Fibroblast of lung (primary cell): ENCODE measurements at regions not wholly inside any gene's neighbourhood (a gene's known extent, or its start where the extent isn't known, plus 50 kb on each side); places are given as distances from the start of the nearest gene placed in this dataset.

ENCODE experiments used
- DNase-seq, 2 donors: peaks; one replicate each; pipeline versions ENCODE4 v3.0.0 to v3.0.0-alpha.2; 2010; ENCODE audit warnings: low read depth in 2 of 2
- H2AFZ ChIP-seq: 2 replicates; pipeline ENCODE4 v1.5.1; 2012; ENCODE audit warnings: low read length, control low read depth, inconsistent platforms
- H3K27ac ChIP-seq: 2 replicates; pipeline ENCODE4 v1.5.1; 2011; ENCODE audit warnings: low read length, control low read depth; ENCODE audit not compliant: insufficient read depth
- H3K27me3 ChIP-seq: 2 replicates; pipeline ENCODE4 v1.5.1; 2011; ENCODE audit warnings: mild to moderate bottlenecking, low read length; ENCODE audit not compliant: control insufficient read depth, insufficient read depth
- H3K36me3 ChIP-seq: 2 replicates; pipeline ENCODE4 v1.5.1; 2011; ENCODE audit warnings: low read length; ENCODE audit not compliant: control insufficient read depth, insufficient read depth
- H3K4me1 ChIP-seq: 2 replicates; pipeline ENCODE4 v1.5.1; 2011; ENCODE audit warnings: low read length; ENCODE audit not compliant: control insufficient read depth, insufficient read depth; ENCODE audit errors: extremely low read depth
- H3K4me2 ChIP-seq: 2 replicates; pipeline ENCODE4 v1.5.1; 2011; ENCODE audit warnings: low read length, control low read depth; ENCODE audit not compliant: insufficient read depth; ENCODE audit errors: extremely low read depth
- H3K4me3 ChIP-seq, 4 experiments: fragments of 200-600 bp in 1 of 4; sonication (generic) in 1 of 4; replicated peaks in 1 of 4; 2 replicates each; pipeline ENCODE4 v1.5.1; 2011 to 2016; ENCODE audit warnings: low read length in 4 of 4, low read depth in 3 of 4, mild to moderate bottlenecking in 3 of 4, control low read depth in 2 of 4, inconsistent platforms in 1 of 4, mixed read lengths in 1 of 4; ENCODE audit not compliant: insufficient read depth in 1 of 4; ENCODE audit errors: control extremely low read depth in 1 of 4
- H3K79me2 ChIP-seq: 2 replicates; pipeline ENCODE4 v1.5.1; 2012; ENCODE audit warnings: mild to moderate bottlenecking, low read length, inconsistent platforms; ENCODE audit not compliant: control insufficient read depth, insufficient read depth
- H3K9ac ChIP-seq: 2 replicates; pipeline ENCODE4 v1.5.1; 2011; ENCODE audit warnings: mild to moderate bottlenecking, low read length, control low read depth; ENCODE audit not compliant: insufficient read depth
- H3K9me3 ChIP-seq: 2 replicates; pipeline ENCODE4 v1.5.1; 2012; ENCODE audit warnings: low read depth, low read length; ENCODE audit not compliant: control insufficient read depth, insufficient read depth
- H4K20me1 ChIP-seq: 2 replicates; pipeline ENCODE4 v1.5.1; 2011; ENCODE audit warnings: low read length; ENCODE audit not compliant: control insufficient read depth, insufficient read depth; ENCODE audit errors: extremely low read depth
- EZH2 ChIP-seq: IDR thresholded peaks from 2 replicates; pipeline ENCODE4 v1.5.1; 2012; ENCODE audit warnings: low read length, control low read depth, mild to moderate bottlenecking; ENCODE audit errors: missing control alignments
- TF ChIP-seq, protein P1 (sequence below), 2 donors: IDR thresholded peaks in 1 of 2; conservative IDR thresholded peaks in 1 of 2; 1 replicate in 1 of 2; 2 replicates in 1 of 2; pipeline ENCODE4 v1.5.1; 2011 to 2012; ENCODE audit warnings: low read length in 2 of 2, control low read depth in 1 of 2, inconsistent platforms in 1 of 2, low read depth in 1 of 2, mild to moderate bottlenecking in 1 of 2

DNA sequence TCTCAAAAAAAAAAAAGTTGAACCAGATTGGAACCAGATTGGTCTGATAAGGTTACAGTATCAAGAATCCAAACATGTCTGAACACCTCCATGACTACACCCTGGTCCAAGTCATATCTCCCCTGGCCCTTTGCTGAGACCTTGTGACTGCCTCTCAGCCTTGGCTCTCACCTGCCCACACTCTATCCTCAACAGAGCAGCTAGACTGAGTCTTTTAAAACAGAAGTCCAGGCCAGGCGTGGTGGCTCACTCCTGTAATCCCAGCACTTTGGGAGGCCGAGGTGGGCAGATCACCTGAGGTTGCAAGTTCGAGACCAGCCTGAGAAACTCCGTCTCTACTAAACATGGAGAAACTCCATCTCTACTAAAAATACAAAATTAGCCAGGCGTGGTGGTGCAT is 91.7 kb downstream of the AIPL1 start:
- H3K27ac ChIP-seq: no peak overlapping the region
- H2AFZ ChIP-seq: no peak overlapping the region
- TF ChIP-seq EZH2: no peak
- TF ChIP-seq, protein P1, sequence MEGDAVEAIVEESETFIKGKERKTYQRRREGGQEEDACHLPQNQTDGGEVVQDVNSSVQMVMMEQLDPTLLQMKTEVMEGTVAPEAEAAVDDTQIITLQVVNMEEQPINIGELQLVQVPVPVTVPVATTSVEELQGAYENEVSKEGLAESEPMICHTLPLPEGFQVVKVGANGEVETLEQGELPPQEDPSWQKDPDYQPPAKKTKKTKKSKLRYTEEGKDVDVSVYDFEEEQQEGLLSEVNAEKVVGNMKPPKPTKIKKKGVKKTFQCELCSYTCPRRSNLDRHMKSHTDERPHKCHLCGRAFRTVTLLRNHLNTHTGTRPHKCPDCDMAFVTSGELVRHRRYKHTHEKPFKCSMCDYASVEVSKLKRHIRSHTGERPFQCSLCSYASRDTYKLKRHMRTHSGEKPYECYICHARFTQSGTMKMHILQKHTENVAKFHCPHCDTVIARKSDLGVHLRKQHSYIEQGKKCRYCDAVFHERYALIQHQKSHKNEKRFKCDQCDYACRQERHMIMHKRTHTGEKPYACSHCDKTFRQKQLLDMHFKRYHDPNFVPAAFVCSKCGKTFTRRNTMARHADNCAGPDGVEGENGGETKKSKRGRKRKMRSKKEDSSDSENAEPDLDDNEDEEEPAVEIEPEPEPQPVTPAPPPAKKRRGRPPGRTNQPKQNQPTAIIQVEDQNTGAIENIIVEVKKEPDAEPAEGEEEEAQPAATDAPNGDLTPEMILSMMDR (conservative IDR thresholded peaks at IDR 0.05 in 1 of 2, IDR thresholded peaks at IDR 0.05 in 1 of 2; ENCODE audit: low read depth in 1 of 2, low read length in 2 of 2): no peak
- H4K20me1 ChIP-seq: no peaks in the 10 kb centered on the region
- no peaks in the 10 kb centered on the region for H3K4me1 ChIP-seq
- H3K4me3 ChIP-seq: no peak overlapping the region
- H3K36me3 ChIP-seq: no peaks in the 10 kb centered on the region
- DNase-seq: no peak
- no peaks in the 10 kb centered on the region for H3K9me3 ChIP-seq
- H3K4me2 ChIP-seq: no peak overlapping the region
- H3K9ac ChIP-seq: no peak overlapping the region
- H3K79me2 ChIP-seq: no peaks in the 10 kb centered on the region
- H3K27me3 ChIP-seq: no peaks in the 10 kb centered on the region

DNA sequence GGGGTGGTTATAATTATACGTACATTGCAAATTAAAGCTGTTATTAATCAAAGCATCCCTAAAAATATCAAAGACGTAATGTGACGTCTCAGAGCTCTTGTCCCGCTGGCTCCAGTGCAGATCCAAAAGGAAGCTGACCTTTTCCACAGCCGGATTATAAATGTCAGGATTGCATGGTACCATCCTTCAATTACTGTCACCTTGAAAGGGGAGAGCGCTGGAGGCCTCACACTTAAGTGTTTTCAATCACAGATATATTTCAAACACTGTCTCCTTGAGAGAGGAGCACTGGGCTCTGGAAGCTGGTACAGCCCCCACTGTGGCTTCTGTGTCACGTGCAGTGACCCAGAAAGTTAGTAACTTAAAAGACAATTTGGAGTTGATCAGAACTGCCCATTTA is 94.2 kb downstream of the AIPL1 start:
- no peak overlapping the region for H2AFZ ChIP-seq
- no peaks in the 10 kb centered on the region for H3K79me2 ChIP-seq
- no peak for TF ChIP-seq EZH2
- TF ChIP-seq, protein P1 (conservative IDR thresholded peaks at IDR 0.05 in 1 of 2, IDR thresholded peaks at IDR 0.05 in 1 of 2; ENCODE audit: low read depth in 1 of 2, low read length in 2 of 2): no peak
- no peaks in the 10 kb centered on the region for H3K27me3 ChIP-seq
- no peak overlapping the region for H3K4me2 ChIP-seq
- H3K4me3 ChIP-seq: no peak overlapping the region
- H3K9me3 ChIP-seq: no peaks in the 10 kb centered on the region
- H3K4me1 ChIP-seq: no peaks in the 10 kb centered on the region
- no peak for DNase-seq
- no peak overlapping the region for H3K9ac ChIP-seq
- H4K20me1 ChIP-seq: no peaks in the 10 kb centered on the region
- H3K27ac ChIP-seq: no peak overlapping the region
- H3K36me3 ChIP-seq: no peaks in the 10 kb centered on the region

DNA sequence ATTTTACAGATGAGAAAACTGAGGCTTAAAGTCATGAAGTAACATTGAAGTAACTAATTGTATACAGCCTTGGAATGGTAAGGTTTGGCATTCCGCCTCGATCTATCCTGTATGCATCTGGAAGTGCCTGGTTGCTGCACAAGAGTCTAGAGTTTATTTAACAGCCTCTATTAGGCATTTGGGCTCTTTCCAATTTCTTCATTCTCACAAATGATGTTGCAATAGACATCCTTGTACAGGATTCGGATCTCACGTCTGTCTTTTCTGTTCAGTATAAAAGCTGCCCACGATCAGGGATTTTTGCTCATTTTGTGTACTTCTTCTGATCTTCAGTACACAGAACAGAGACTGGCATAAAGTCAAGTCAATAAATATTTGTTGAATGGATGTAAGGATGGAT is 100.5 kb downstream of the AIPL1 start:
- no peaks in the 10 kb centered on the region for H3K36me3 ChIP-seq
- H3K9ac ChIP-seq: no peak overlapping the region
- TF ChIP-seq, protein P1 (conservative IDR thresholded peaks at IDR 0.05 in 1 of 2, IDR thresholded peaks at IDR 0.05 in 1 of 2; ENCODE audit: low read depth in 1 of 2, low read length in 2 of 2): no peak
- TF ChIP-seq EZH2: no peak
- peak in 1 of 2 donors; percentile 2 for DNase-seq
- H3K4me2 ChIP-seq: no peak overlapping the region
- H3K9me3 ChIP-seq: no peaks in the 10 kb centered on the region
- H4K20me1 ChIP-seq: no peaks in the 10 kb centered on the region
- H3K79me2 ChIP-seq: no peaks in the 10 kb centered on the region
- no peak overlapping the region for H3K4me3 ChIP-seq
- H2AFZ ChIP-seq: no peak overlapping the region
- H3K4me1 ChIP-seq: no peaks in the 10 kb centered on the region
- no peaks in the 10 kb centered on the region for H3K27me3 ChIP-seq
- no peak overlapping the region for H3K27ac ChIP-seq
